ENCODE measurements at regions not wholly inside any gene's neighbourhood (a gene's known extent, or its start where the extent isn't known, plus 50 kb on each side); places are given as distances from the start of the nearest gene placed in this dataset.

GRCh38 chr6:51335543-51335942 lies 516.9 kb downstream of the TFAP2B start:
- dilution Hi-C loops (cut with MboI; ENCODE audit: extremely low pct_ligation_motif_present, low sequenced_read_pairs): no loop called here

GRCh38 chr6:51336185-51336584 lies 517.5 kb downstream of the TFAP2B start:
- no peaks in the 10 kb centered on the region for H3K9me3 ChIP-seq (ENCODE audit: control insufficient read depth, low read depth, low read length)
- no peaks in the 10 kb centered on the region for H3K36me3 ChIP-seq (ENCODE audit: control insufficient read depth in 2 of 2, extremely low read depth in 1 of 2, insufficient read depth in 2 of 2, low read length in 2 of 2)
- H3K27me3 ChIP-seq (ENCODE audit: control insufficient read depth, extremely low read depth, insufficient read depth, low read length): no peaks in the 10 kb centered on the region
- H4K20me1 ChIP-seq (ENCODE audit: control insufficient read depth, extremely low read depth, insufficient read depth, low read length): no peaks in the 10 kb centered on the region
- no peak overlapping the region for H3K27ac ChIP-seq (ENCODE audit: control insufficient read depth, insufficient read depth, low read length)
- no peak overlapping the region for H3K4me2 ChIP-seq (ENCODE audit: control insufficient read depth, extremely low read depth, insufficient read depth, low read depth, low read length)
- no peak overlapping the region for H3K4me3 ChIP-seq (ENCODE audit: control insufficient read depth in 2 of 3, extremely low read depth in 1 of 3, insufficient read depth in 2 of 3, low read depth in 1 of 3, low read length in 3 of 3)
- H3K9ac ChIP-seq (ENCODE audit: control insufficient read depth, extremely low read depth, insufficient read depth, low read length): no peak overlapping the region
- dilution Hi-C loops (cut with MboI; ENCODE audit: extremely low pct_ligation_motif_present, low sequenced_read_pairs): no loop called here
- no peaks in the 10 kb centered on the region for H3K9me1 ChIP-seq (ENCODE audit: control insufficient read depth, extremely low read depth, insufficient read depth, low read length)
- FAIRE-seq (no peak), DNase-seq (ENCODE audit: low read depth, low spot score) (no peak)
- no peak for TF ChIP-seq EZH2 (IDR thresholded peaks at IDR 0.05; ENCODE audit: low read length)
- no peak for TF ChIP-seq CTCF (optimal IDR thresholded peaks at IDR 0.05 in 1 of 3, IDR thresholded peaks at IDR 0.05 in 1 of 3, conservative IDR thresholded peaks at IDR 0.05 in 1 of 3; ENCODE audit: extremely low read depth in 1 of 3, insufficient read depth in 2 of 3, low read length in 3 of 3)
- no peaks in the 10 kb centered on the region for H3K79me2 ChIP-seq (ENCODE audit: control insufficient read depth, insufficient read depth, low read length)
- no peak overlapping the region for H2AFZ ChIP-seq (ENCODE audit: control insufficient read depth, low read length)
- no peaks in the 10 kb centered on the region for H3K4me1 ChIP-seq (ENCODE audit: control insufficient read depth, extremely low read depth, insufficient read depth, low read length)

More at GRCh38 chr6:51335543-51335942, 516.9 kb downstream of the TFAP2B start:
- H3K4me1 ChIP-seq (ENCODE audit: control insufficient read depth, extremely low read depth, insufficient read depth, low read length): no peaks in the 10 kb centered on the region
- TF ChIP-seq CTCF (optimal IDR thresholded peaks at IDR 0.05 in 1 of 3, IDR thresholded peaks at IDR 0.05 in 1 of 3, conservative IDR thresholded peaks at IDR 0.05 in 1 of 3; ENCODE audit: extremely low read depth in 1 of 3, insufficient read depth in 2 of 3, low read length in 3 of 3): no peak
- no peak for TF ChIP-seq EZH2 (IDR thresholded peaks at IDR 0.05; ENCODE audit: low read length)
- FAIRE-seq: no peak
- no peaks in the 10 kb centered on the region for H3K36me3 ChIP-seq (ENCODE audit: control insufficient read depth in 2 of 2, extremely low read depth in 1 of 2, insufficient read depth in 2 of 2, low read length in 2 of 2)
- H3K4me3 ChIP-seq (ENCODE audit: control insufficient read depth in 2 of 3, extremely low read depth in 1 of 3, insufficient read depth in 2 of 3, low read depth in 1 of 3, low read length in 3 of 3): no peak overlapping the region
- H2AFZ ChIP-seq (ENCODE audit: control insufficient read depth, low read length): no peak overlapping the region
- no peak for DNase-seq (ENCODE audit: low read depth, low spot score)
- H3K9me1 ChIP-seq (ENCODE audit: control insufficient read depth, extremely low read depth, insufficient read depth, low read length): no peaks in the 10 kb centered on the region
- H3K27me3 ChIP-seq (ENCODE audit: control insufficient read depth, extremely low read depth, insufficient read depth, low read length): no peaks in the 10 kb centered on the region
- H3K79me2 ChIP-seq (ENCODE audit: control insufficient read depth, insufficient read depth, low read length): no peaks in the 10 kb centered on the region
- H4K20me1 ChIP-seq (ENCODE audit: control insufficient read depth, extremely low read depth, insufficient read depth, low read length): no peaks in the 10 kb centered on the region
- H3K27ac ChIP-seq (ENCODE audit: control insufficient read depth, insufficient read depth, low read length): no peak overlapping the region
- no peak overlapping the region for H3K4me2 ChIP-seq (ENCODE audit: control insufficient read depth, extremely low read depth, insufficient read depth, low read depth, low read length)
- H3K9ac ChIP-seq (ENCODE audit: control insufficient read depth, extremely low read depth, insufficient read depth, low read length): no peak overlapping the region
- no peaks in the 10 kb centered on the region for H3K9me3 ChIP-seq (ENCODE audit: control insufficient read depth, low read depth, low read length)

Data from keratinocyte (primary cell).